ENCODE measurements at regions not wholly inside any gene's neighbourhood (a gene's known extent, or its start where the extent isn't known, plus 50 kb on each side); places are given as distances from the start of the nearest gene placed in this dataset.

DNA sequence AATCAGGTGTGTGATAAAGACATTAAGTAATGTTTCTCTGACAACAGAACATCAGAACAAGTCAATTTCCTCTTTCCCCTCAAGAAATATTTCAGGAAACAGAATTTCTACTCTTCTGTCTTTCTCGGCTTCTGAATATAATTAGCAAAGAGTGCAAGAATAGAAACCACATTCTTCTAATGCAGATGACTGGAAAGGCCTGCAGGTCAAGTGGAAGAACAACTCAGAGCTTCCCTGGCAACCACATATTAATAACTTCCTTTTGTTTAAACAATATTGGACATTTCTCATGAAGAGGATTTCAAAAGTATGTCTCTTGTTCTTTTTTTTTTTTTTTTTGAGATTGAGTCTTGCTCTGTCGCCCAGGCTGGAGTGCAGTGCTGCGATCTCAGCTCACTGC is 225.5 kb downstream of the PARM1 start:
- 77% methylated on average over 3 of the region's 3 CpGs for WGBS, 2 donors
- Histone ChIP-seq H3K27me3 (no peaks in the 10 kb centered on the region), H3K4me1 (no peaks in the 10 kb centered on the region), H3K4me3 (replicated peaks in 1 of 3) (no peak overlapping the region), H3K36me3 (no peaks in the 10 kb centered on the region), H3K9me3 (no peaks in the 10 kb centered on the region), H3K27ac (no peak overlapping the region)
- DNase-seq = no peak
- no peak for TF ChIP-seq POLR2A (IDR thresholded peaks at IDR 0.05)
- TF ChIP-seq, protein P1, sequence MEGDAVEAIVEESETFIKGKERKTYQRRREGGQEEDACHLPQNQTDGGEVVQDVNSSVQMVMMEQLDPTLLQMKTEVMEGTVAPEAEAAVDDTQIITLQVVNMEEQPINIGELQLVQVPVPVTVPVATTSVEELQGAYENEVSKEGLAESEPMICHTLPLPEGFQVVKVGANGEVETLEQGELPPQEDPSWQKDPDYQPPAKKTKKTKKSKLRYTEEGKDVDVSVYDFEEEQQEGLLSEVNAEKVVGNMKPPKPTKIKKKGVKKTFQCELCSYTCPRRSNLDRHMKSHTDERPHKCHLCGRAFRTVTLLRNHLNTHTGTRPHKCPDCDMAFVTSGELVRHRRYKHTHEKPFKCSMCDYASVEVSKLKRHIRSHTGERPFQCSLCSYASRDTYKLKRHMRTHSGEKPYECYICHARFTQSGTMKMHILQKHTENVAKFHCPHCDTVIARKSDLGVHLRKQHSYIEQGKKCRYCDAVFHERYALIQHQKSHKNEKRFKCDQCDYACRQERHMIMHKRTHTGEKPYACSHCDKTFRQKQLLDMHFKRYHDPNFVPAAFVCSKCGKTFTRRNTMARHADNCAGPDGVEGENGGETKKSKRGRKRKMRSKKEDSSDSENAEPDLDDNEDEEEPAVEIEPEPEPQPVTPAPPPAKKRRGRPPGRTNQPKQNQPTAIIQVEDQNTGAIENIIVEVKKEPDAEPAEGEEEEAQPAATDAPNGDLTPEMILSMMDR (IDR thresholded peaks at IDR 0.05) = no peak
- intact Hi-C loops (cut with DNase I) = no loop called here

DNA sequence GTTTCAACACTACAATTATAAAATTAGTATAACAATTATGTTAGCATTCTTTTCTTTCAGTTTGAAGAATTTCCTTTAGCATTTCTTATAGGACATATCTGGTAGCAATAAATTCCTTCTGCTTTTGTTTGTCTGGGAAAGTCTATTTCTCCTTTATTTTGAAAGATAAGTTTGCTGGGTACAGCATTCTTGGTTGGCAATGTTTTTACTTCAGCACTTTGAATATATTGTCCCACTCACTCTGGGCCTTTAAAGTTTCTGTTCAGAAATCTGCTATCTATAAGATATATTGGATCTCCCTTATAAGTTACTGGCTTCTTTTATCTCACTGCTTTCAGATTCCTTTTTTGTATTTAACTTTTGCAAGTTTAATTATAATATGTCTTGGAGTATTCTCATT is 222.1 kb downstream of the PARM1 start:
- TF ChIP-seq, protein P1 (IDR thresholded peaks at IDR 0.05) = no peak
- no peak for TF ChIP-seq POLR2A (IDR thresholded peaks at IDR 0.05)
- intact Hi-C loops (cut with DNase I) = no loop called here
- no peaks in the 10 kb centered on the region for H3K4me1 ChIP-seq
- no peak for DNase-seq
- no peak overlapping the region for H3K4me3 ChIP-seq (replicated peaks in 1 of 3)
- no peaks in the 10 kb centered on the region for H3K27me3 ChIP-seq
- no peak overlapping the region for H3K27ac ChIP-seq
- H3K9me3 ChIP-seq = no peaks in the 10 kb centered on the region
- no peaks in the 10 kb centered on the region for H3K36me3 ChIP-seq

DNA sequence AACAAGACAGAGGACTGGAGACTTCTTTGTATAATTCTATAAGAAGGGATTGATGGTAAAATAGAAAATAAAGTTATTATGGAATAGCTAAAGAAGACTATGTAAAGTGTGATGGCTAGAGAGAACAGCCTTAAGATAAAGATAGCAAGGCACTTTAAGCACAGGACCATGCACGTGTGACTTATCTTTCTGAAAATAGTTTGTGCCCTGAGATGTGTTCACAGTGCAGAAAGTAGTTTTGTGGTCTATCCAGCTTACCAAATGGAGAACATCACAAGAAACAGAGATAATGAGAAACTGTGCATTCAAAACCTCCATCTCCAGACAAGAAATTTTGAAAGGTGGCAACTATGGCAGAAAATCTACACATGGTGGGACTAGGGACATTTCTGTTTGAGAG is 213.3 kb downstream of the PARM1 start:
- no peak overlapping the region for H3K4me3 ChIP-seq (replicated peaks in 1 of 3)
- no peak for DNase-seq
- H3K36me3 ChIP-seq = no peaks in the 10 kb centered on the region
- H3K27ac ChIP-seq = no peak overlapping the region
- no peaks in the 10 kb centered on the region for H3K9me3 ChIP-seq
- 76% methylated on average over 1 of the region's 1 CpG for WGBS, 2 donors
- TF ChIP-seq, protein P1 (IDR thresholded peaks at IDR 0.05) = no peak
- TF ChIP-seq POLR2A (IDR thresholded peaks at IDR 0.05) = no peak
- intact Hi-C loops (cut with DNase I) = no loop called here
- no peaks in the 10 kb centered on the region for H3K27me3 ChIP-seq
- no peaks in the 10 kb centered on the region for H3K4me1 ChIP-seq

DNA sequence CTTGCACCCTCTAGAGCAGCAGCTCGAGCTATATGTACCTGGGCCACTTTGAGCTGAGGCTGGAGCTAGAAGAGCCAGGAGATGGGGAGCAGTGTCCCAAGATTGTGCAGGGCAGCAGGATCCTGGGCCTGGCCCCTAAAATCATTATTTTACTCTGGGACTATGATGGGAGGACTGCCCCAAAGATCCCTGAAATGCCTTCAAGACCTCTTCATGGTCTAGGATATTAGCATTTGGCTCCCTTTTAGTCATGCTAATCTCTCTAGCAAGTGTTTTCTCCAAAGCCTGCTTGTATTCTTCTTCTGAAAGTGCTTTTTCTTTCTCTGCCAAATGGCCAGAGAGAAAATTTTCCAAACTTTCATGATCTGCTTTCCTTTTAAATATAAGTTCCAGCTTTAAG is 211.6 kb downstream of the PARM1 start:
- no peak for TF ChIP-seq POLR2A (IDR thresholded peaks at IDR 0.05)
- TF ChIP-seq, protein P1 (IDR thresholded peaks at IDR 0.05) = no peak
- intact Hi-C loops (cut with DNase I) = no loop called here
- Histone ChIP-seq H3K4me1 (no peaks in the 10 kb centered on the region), H3K9me3 (no peaks in the 10 kb centered on the region), H3K27ac (no peak overlapping the region), H3K27me3 (no peaks in the 10 kb centered on the region), H3K4me3 (replicated peaks in 1 of 3) (no peak overlapping the region), H3K36me3 (no peaks in the 10 kb centered on the region)
- no peak for DNase-seq
- 80 to 83% methylated on average over 1 of the region's 1 CpG for WGBS, 2 donors

DNA sequence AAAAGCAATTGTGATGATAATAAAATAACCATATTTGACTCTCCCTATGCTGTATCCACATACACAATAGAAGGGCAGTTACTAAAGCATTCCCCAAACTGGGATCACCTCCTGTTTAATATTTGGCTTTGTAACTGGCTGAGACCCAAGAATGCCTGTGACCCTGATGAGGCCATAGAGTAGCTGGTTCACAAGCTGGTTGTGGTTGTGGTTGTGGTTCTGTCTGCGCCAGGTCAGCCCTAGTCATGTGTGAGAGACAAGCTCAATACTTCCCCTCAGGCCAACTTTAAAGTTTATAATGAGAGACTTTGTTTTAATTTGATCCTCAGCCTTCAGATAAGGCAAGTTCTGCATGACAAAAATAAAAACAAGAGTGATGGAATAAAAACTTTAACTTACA is 209.9 kb downstream of the PARM1 start:
- H3K9me3 ChIP-seq = no peaks in the 10 kb centered on the region
- intact Hi-C loops (cut with DNase I) = no loop called here
- no peaks in the 10 kb centered on the region for H3K27me3 ChIP-seq
- no peaks in the 10 kb centered on the region for H3K4me1 ChIP-seq
- no peak for DNase-seq
- 81 to 94% methylated on average over 1 of the region's 1 CpG for WGBS, 2 donors
- no peaks in the 10 kb centered on the region for H3K36me3 ChIP-seq
- TF ChIP-seq, protein P1 (IDR thresholded peaks at IDR 0.05) = no peak
- TF ChIP-seq POLR2A (IDR thresholded peaks at IDR 0.05) = no peak
- H3K4me3 ChIP-seq (replicated peaks in 1 of 3) = no peak overlapping the region
- no peak overlapping the region for H3K27ac ChIP-seq
